ENCODE measurements at regions not wholly inside any gene's neighbourhood (a gene's known extent, or its start where the extent isn't known, plus 50 kb on each side); places are given as distances from the start of the nearest gene placed in this dataset.

DNA sequence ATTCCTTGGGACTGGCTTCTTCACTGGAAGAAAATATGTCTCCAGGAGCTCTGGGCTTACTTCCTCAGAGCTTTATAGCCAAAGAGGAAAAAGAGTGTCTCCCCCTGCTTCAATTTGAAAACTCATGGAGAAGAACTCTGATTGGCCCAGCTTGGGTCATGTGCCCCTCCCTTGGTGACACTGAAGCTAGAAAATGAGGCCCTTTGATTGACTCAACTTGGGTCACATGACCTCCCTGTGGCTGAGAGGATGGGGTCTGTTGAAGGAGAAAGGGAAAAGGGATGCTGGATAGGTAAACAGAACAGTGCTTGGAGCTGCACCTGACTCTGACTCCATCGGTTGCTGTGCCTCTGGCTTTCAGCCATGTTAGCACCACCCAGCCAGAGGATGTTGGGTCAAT lies 70.6 kb upstream of the KSR1 start:
- TF ChIP-seq, protein P1, sequence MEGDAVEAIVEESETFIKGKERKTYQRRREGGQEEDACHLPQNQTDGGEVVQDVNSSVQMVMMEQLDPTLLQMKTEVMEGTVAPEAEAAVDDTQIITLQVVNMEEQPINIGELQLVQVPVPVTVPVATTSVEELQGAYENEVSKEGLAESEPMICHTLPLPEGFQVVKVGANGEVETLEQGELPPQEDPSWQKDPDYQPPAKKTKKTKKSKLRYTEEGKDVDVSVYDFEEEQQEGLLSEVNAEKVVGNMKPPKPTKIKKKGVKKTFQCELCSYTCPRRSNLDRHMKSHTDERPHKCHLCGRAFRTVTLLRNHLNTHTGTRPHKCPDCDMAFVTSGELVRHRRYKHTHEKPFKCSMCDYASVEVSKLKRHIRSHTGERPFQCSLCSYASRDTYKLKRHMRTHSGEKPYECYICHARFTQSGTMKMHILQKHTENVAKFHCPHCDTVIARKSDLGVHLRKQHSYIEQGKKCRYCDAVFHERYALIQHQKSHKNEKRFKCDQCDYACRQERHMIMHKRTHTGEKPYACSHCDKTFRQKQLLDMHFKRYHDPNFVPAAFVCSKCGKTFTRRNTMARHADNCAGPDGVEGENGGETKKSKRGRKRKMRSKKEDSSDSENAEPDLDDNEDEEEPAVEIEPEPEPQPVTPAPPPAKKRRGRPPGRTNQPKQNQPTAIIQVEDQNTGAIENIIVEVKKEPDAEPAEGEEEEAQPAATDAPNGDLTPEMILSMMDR (IDR thresholded peaks at IDR 0.05): no peak
- TF ChIP-seq POLR2A (IDR thresholded peaks at IDR 0.05): no peak

All from gastroesophageal sphincter (tissue), 3 donors.